NB4 (cell line): ENCODE measurements at regions not wholly inside any gene's neighbourhood (a gene's known extent, or its start where the extent isn't known, plus 50 kb on each side); places are given as distances from the start of the nearest gene placed in this dataset.

ENCODE experiments used
- POLR2A ChIP-seq: IDR thresholded peaks from 2 replicates; pipeline ENCODE4 v1.6.1; 2011; ENCODE audit warnings: mild to moderate bottlenecking; ENCODE audit not compliant: insufficient read length; ENCODE audit errors: extremely low read depth
- TF ChIP-seq, protein P1 (sequence below): IDR thresholded peaks from one replicate; pipeline ENCODE4 v1.5.1; 2012; ENCODE audit warnings: low read depth, low read length
- TF ChIP-seq, protein P2 (sequence below): IDR thresholded peaks from 2 replicates; pipeline ENCODE4 v1.6.1; 2011; ENCODE audit warnings: low read depth, low read length

DNA sequence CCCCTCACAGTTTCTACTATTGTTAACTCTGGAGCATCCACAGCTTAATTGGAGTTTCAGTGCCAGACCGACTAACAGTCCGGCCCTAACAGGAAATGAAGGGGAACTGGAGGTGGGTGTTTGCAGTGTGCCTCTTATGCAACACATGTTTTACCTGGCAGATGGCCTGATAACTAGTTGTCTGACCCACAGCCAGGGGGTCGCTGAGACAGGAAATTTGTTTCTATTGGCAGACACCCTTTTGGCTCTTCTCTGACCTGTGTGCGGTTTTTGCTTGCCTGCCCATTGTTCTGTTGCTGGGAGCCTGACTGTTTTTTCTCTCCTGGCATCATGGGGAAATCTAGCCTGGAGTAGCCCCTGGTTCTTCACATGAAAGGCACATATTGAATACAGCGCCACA lies 1329.8 kb downstream of the DSC3 start:
- TF ChIP-seq POLR2A = no peak
- TF ChIP-seq, protein P1, sequence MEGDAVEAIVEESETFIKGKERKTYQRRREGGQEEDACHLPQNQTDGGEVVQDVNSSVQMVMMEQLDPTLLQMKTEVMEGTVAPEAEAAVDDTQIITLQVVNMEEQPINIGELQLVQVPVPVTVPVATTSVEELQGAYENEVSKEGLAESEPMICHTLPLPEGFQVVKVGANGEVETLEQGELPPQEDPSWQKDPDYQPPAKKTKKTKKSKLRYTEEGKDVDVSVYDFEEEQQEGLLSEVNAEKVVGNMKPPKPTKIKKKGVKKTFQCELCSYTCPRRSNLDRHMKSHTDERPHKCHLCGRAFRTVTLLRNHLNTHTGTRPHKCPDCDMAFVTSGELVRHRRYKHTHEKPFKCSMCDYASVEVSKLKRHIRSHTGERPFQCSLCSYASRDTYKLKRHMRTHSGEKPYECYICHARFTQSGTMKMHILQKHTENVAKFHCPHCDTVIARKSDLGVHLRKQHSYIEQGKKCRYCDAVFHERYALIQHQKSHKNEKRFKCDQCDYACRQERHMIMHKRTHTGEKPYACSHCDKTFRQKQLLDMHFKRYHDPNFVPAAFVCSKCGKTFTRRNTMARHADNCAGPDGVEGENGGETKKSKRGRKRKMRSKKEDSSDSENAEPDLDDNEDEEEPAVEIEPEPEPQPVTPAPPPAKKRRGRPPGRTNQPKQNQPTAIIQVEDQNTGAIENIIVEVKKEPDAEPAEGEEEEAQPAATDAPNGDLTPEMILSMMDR = no peak
- TF ChIP-seq, protein P2, sequence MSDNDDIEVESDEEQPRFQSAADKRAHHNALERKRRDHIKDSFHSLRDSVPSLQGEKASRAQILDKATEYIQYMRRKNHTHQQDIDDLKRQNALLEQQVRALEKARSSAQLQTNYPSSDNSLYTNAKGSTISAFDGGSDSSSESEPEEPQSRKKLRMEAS = no peak
